NB4 (cell line): ENCODE measurements at regions not wholly inside any gene's neighbourhood (a gene's known extent, or its start where the extent isn't known, plus 50 kb on each side); places are given as distances from the start of the nearest gene placed in this dataset.

Source experiments
- MYC ChIP-seq: IDR thresholded peaks from 2 replicates; pipeline ENCODE4 v1.6.1; 2011; ENCODE audit warnings: low read depth, low read length
- POLR2A ChIP-seq: IDR thresholded peaks from 2 replicates; pipeline ENCODE4 v1.6.1; 2011; ENCODE audit warnings: mild to moderate bottlenecking; ENCODE audit not compliant: insufficient read length; ENCODE audit errors: extremely low read depth
- TF ChIP-seq, protein P1 (sequence below): IDR thresholded peaks from one replicate; pipeline ENCODE4 v1.5.1; 2012; ENCODE audit warnings: low read depth, low read length
- TF ChIP-seq, protein P2 (sequence below): IDR thresholded peaks from 2 replicates; pipeline ENCODE4 v1.6.1; 2011; ENCODE audit warnings: low read depth, low read length

DNA sequence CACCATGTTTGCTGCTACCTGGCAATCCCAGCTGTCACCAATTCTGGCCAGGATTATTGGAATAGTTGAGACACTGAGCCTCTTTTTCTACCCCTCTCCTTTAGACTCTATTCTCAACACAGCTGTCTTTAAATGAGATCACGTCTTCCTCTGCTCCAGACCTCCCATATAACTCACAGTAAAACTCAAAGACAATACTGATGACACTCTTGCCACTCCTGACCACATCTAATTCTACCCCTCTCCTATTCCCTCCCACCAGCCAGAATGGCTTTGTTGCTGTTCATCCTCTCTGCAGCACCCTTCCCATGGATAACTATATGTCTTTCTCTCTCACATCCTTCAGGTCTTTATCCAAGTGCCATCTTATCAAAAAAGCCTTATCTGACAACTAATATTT is 188.6 kb upstream of the IL15 start:
- TF ChIP-seq, protein P1, sequence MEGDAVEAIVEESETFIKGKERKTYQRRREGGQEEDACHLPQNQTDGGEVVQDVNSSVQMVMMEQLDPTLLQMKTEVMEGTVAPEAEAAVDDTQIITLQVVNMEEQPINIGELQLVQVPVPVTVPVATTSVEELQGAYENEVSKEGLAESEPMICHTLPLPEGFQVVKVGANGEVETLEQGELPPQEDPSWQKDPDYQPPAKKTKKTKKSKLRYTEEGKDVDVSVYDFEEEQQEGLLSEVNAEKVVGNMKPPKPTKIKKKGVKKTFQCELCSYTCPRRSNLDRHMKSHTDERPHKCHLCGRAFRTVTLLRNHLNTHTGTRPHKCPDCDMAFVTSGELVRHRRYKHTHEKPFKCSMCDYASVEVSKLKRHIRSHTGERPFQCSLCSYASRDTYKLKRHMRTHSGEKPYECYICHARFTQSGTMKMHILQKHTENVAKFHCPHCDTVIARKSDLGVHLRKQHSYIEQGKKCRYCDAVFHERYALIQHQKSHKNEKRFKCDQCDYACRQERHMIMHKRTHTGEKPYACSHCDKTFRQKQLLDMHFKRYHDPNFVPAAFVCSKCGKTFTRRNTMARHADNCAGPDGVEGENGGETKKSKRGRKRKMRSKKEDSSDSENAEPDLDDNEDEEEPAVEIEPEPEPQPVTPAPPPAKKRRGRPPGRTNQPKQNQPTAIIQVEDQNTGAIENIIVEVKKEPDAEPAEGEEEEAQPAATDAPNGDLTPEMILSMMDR, result no peak
- no peak for TF ChIP-seq POLR2A
- TF ChIP-seq, protein P2, sequence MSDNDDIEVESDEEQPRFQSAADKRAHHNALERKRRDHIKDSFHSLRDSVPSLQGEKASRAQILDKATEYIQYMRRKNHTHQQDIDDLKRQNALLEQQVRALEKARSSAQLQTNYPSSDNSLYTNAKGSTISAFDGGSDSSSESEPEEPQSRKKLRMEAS, result no peak
- no peak for TF ChIP-seq MYC
